Fibroblast of lung (primary cell): ENCODE measurements at regions not wholly inside any gene's neighbourhood (a gene's known extent, or its start where the extent isn't known, plus 50 kb on each side); places are given as distances from the start of the nearest gene placed in this dataset.

Source experiments
- EZH2 ChIP-seq: IDR thresholded peaks from 2 replicates; pipeline ENCODE4 v1.5.1; 2012; ENCODE audit warnings: low read length, control low read depth, mild to moderate bottlenecking; ENCODE audit errors: missing control alignments
- TF ChIP-seq, protein P1 (sequence below), 2 donors: IDR thresholded peaks in 1 of 2; conservative IDR thresholded peaks in 1 of 2; 1 replicate in 1 of 2; 2 replicates in 1 of 2; pipeline ENCODE4 v1.5.1; 2011 to 2012; ENCODE audit warnings: low read length in 2 of 2, control low read depth in 1 of 2, inconsistent platforms in 1 of 2, low read depth in 1 of 2, mild to moderate bottlenecking in 1 of 2

DNA sequence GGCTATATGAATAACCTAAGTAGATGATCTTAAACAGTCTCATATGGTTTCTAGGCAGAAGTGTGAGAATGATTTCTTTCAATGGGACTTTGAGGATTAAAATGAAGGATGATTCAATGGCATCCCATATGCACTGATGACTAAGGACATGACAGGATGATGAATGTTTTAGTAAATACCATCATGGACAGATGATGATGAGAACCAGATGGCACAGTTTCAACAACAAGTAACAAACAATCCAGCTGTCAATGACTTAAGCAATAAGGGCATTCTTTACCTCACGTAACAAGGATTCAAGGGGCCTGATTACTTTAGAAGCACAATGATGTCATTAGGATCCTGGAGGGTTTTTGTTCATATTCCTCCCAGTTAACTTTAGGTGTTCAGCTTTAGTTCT, 2678.4 kb downstream of the PCDH9 start:
- no peak for TF ChIP-seq EZH2
- TF ChIP-seq, protein P1, sequence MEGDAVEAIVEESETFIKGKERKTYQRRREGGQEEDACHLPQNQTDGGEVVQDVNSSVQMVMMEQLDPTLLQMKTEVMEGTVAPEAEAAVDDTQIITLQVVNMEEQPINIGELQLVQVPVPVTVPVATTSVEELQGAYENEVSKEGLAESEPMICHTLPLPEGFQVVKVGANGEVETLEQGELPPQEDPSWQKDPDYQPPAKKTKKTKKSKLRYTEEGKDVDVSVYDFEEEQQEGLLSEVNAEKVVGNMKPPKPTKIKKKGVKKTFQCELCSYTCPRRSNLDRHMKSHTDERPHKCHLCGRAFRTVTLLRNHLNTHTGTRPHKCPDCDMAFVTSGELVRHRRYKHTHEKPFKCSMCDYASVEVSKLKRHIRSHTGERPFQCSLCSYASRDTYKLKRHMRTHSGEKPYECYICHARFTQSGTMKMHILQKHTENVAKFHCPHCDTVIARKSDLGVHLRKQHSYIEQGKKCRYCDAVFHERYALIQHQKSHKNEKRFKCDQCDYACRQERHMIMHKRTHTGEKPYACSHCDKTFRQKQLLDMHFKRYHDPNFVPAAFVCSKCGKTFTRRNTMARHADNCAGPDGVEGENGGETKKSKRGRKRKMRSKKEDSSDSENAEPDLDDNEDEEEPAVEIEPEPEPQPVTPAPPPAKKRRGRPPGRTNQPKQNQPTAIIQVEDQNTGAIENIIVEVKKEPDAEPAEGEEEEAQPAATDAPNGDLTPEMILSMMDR (conservative IDR thresholded peaks at IDR 0.05 in 1 of 2, IDR thresholded peaks at IDR 0.05 in 1 of 2; ENCODE audit: low read depth in 1 of 2, low read length in 2 of 2) = no peak
